Stimulated activated naive CD8-positive, alpha-beta T cell treated with anti-CD3 and anti-CD28 coated beads, Interleukin-15, Interleukin-2, amounts not matched to agents 100 U/mL and 50 U/mL, for 24 hours (primary cell): ENCODE measurements at regions not wholly inside any gene's neighbourhood (a gene's known extent, or its start where the extent isn't known, plus 50 kb on each side); places are given as distances from the start of the nearest gene placed in this dataset.
"Not testable (repeated sequence)": the region's sequence is repeated elsewhere in the genome, so short reads cannot be mapped to it uniquely, and the experiment has no call there.

ENCODE experiments used
- ATAC-seq: fragments of 150-1000 bp; cut with Tn5 transposase; one replicate; pipeline ENCODE4 v1.10.0; 2021
- DNase-seq: peaks from one replicate; pipeline ENCODE4 v3.0.0; 2021

DNA sequence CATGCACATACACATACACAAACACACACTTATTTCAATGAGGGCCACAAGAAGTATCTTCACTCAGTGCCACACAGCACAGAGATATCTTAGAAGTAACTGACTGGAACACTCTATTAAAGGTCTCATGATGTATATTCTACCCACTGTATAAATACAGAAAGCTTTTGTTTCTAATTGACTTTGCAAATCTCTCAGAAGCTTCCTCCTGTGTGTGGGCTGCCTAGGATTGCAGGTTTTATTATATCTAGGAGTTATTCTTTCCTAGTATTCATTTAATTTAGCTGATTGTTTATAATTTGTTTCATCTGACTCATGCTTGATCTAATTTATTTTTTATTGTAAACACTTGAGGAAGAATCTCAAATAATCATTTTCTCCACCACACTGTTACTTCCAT lies 262.4 kb upstream of the ACTBL2 start:
- DNase-seq = no peak
- no peak for ATAC-seq

DNA sequence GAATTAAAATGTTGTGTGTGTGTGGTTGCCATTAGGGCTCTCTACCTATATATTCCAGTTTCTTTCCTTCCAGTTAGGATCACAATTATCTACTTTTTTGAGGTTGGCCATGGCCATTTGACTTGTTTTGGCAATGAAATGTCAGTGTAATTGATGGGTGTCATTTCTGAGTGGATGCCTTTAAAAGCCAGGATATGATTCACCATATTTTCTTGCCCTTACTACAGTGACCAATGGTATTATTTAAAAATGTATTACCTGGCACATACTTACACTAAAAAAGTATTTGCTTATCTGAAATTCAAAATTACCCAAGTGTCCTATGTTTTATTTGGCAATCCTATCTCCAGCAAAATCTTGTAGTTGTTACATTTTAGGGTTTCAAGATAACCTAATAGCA lies 258.7 kb upstream of the ACTBL2 start:
- ATAC-seq (no peak), DNase-seq (no peak)

DNA sequence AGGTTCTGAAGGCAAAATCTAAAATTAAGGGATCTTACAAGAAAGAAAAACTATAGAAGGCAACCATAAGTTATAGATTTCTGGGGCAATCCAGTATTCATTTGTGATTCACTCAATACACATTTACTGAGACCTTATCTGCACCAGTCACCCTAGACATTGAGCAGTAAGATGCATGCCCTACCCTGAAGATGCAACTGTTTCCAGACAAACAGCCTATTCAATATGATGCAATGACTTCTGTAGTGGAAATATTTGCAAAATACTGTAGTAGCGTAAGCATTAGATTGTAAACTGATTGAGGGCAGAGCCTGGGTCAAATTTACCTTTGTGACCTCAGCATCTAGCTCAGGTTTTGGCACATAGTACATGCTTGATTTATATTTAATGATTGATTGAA lies 256.2 kb upstream of the ACTBL2 start:
- no peak for ATAC-seq
- no peak for DNase-seq

DNA sequence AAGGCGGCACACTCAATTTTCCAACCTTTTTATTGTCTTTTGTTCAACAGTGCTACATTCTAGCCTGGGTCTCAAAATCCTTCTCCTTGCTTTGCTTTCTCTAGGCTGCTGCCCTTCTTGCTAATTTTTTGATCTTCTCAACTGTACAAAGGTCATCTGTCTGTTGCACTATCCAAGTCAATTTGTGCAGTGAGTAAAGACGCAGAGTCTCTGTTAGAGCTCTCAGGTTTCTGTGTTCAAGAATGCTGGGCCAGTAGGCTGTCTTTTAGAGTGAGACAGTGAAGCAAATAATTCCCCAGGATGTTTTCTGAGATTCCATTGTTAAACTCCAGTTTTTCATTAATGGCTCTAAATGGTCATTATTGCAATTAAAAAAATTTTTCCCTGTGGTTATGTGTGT lies 255.7 kb upstream of the ACTBL2 start:
- no peak for ATAC-seq
- DNase-seq = no peak

DNA sequence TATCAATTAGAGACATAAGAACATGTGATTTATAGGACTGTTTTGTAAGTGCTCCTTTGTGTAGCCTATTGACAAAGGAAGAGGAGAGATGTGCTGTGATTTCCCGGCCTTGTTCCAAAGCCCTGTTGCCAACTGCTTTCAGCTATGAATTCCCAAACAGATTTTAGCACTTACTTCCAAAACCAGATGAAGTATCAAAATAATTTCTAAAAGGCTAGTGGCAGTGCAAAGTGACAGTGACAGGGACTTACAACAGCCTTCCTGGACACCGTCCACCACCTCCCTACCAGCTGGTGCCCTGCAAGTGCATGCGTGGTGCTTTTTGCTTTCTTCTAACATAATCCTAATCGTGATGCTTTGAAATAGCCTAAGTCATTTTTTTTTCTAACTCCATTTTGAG lies 254.1 kb upstream of the ACTBL2 start:
- ATAC-seq (no peak), DNase-seq (no peak)

DNA sequence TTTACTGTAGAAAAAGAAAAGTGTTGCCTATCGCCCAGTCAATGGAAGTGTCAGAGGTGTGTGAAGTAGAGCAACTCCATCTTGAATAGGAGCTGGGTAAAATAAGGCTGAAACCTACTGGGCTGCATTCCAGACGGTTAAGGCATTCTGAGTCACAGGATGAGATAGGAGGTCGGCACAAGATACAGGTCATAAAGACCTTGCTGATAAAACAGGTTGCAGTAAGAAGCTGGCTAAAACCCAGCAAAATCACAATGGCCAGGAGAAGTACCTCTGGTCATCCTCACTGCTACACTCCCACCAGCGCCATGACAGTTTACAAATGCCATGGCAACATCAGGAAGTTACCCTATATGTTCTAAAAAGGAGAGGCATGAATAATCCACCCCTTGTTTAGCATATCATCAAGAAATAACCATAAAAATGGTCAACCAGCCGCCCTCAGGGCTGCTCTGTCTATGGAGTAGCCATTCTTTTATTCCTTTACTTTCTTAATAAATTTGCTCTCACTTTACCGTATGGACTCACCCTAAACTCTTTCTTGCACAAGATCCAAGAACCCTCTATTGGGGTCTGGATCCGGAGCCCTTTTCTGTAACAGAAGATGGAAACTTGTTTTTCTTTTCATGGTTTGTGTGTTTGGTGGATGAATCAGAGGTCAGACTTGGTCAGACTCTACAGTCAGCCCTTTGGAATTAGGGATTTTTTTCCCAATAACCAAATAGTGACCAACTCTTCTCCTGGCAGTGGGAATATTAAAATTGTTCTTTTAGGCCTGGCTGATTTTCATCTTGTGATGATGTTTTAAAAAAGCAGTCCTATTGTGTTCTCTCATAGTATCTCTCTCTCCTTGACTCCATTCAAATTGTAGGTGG lies 252.9 kb upstream of the ACTBL2 start:
- not testable (repeated sequence) for DNase-seq, ATAC-seq

DNA sequence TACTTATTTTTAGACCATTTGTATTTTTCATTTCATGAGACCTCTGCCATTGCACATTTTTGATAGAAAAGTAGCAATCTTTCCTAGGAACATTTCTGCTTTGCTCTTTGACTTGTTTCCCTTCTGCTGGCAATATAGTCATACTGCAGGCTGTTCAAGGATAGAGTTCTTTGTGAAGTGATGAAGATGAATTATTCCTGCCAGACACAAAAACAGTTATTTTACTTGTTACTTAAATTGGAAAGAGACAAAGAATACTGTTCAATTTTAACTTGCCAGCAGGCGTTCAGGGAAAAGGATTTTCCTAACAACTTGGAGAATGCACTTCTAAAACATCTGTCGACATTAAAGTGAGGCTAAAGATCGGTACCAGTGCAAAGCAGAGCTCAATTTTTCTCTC lies 251.7 kb upstream of the ACTBL2 start:
- ATAC-seq = no peak
- DNase-seq = no peak

DNA sequence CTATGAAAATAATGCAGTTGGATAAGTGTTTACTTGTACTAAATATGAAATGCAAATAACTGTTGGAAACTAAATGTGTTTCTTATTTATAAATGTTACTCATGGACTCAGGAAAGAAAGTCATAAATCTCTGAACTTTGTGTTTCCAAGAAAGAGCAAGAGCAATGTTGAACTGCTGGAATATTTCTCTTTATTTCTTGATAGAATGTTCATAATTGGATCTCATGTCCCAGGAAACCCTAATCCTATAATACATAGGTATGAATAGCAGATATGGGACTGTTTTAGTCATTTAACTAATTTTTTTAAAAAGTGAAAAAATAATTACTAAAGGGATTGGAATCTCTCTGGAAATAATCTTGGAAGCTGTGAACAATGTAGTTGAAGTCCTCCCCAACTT lies 245.0 kb upstream of the ACTBL2 start:
- DNase-seq (no peak), ATAC-seq (no peak)

DNA sequence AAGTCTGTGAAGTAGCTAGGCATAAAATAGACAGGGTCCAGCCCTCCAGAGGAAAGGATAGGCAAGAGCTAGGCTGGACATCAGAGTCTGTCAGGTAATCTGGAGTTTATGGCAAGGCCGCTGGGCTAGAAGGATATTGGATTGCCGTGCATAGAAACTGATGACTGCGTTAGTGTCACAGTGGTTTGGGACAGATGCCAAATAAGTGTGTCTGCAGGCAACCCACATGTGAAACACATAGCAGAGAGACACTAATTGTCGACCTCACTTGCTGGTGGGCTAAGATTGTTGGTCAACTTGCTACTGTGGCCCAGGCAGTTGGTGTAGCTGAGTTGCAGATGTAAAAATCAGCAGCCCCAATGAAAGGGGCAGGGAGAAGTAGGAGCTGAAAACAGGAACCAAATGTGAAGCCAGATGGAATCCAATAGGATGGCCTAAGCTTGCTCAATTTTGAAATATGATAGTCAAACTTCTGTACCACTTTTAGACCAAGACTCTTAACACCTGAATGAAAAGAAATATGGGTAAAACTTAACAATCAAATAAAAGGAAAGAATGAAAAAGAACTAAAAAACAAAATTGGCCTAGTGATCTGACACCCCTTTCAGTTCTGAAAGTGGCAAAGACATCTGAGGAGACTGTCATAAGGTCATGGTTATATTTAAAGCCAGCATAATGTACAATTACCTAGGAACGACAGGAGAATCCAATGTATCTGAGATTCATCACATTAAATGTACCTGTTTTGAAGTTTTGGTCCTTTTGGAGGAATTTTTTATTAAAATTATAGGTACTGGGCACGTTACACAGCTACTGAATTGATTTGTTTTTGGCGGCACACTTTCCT lies 243.3 kb upstream of the ACTBL2 start:
- DNase-seq (no peak), ATAC-seq (no peak)

DNA sequence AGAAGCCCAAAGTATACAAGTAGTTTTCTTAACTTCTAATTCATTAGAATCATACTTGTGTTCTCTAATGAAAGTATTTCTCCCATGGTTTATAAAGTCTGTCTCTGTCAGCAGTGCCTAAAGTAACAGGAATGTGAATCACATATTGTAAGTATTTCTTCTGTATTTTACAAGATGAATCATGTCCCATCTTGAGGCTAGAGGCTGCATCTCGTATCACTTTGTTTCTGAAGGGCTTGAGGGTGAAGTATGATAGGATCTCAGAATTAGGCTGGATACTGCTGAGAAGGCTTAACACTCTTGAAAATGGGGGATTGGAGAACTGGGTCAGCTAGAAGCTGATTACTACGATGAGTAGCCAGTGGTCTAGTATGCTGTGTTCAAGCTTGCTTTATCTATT lies 242.2 kb upstream of the ACTBL2 start:
- no peak for ATAC-seq
- DNase-seq = no peak

DNA sequence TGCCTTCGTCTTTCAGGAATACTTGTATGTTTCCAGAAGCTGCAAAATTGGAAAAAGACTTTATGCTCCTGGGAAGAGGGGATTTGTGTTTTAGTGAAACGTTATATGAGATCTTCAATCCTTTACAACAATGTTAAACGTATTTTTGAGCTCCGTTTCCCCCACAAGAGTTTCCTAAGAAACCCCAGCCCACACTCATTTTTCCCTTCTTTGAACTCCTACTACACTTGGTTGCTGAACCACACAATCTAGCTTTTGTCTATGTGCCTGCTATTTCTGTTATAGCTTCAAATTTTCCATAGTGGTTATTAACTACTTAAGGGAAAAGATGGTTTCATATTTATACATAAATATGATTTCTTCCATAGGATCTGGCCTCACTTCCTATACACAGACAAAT lies 238.6 kb upstream of the ACTBL2 start:
- ATAC-seq (no peak), DNase-seq (no peak)

DNA sequence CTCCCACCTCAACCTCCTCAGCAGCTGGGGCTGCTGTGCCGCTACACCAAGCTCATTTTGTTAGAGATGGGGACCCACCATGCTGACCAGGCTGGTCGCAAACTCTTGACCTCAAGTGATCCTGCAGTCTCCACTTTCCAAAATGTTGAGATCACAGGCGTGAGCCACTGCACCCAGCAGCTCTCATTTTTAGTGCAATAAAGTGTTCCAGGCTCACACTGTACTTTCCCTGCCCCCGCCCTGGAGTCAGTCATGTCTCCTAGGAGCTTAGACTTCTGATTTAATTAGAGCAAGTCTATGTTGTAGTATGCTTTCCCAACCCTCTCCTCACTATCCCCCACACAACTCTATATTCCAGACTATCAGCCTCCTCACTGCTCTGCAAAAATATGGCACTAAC lies 238.0 kb upstream of the ACTBL2 start:
- DNase-seq (no peak), ATAC-seq (no peak)

DNA sequence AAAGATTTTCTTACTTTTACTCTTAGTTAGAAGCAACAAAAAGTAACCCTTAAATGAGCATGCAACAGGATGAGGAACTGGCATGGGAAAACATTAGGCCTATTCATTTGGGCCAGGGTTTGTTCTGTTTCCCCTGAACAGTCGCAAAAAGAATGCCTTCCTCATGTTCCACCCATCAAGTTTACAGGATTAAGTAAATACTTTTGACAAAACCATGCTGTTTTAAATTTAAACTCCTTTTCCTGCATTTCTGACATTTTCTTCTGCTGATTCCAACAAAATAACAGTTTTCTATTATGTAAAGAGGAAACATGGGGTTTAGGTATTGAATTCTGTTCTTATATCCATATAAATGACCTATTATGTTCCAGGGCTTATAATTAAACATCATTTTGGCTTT lies 236.6 kb upstream of the ACTBL2 start:
- no peak for DNase-seq
- ATAC-seq = no peak

DNA sequence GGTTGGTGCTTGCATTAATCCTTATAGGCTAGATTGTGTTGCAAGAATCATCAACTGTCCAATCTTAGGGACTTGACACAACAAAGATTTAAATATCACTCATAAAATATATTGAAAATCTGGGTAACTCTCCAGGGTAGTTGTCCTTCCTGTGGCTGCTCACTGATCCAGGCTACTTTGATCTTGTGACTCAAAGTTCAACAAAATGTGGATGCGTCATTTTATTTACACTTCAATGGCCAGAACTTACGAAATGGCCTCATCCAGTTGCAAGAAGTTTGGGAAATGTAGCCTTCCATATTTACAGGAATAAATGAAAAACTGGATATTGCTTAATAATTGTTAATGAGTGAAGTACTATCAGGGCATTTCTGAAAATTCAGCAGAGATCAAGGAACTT lies 235.5 kb upstream of the ACTBL2 start:
- no peak for DNase-seq
- no peak for ATAC-seq

DNA sequence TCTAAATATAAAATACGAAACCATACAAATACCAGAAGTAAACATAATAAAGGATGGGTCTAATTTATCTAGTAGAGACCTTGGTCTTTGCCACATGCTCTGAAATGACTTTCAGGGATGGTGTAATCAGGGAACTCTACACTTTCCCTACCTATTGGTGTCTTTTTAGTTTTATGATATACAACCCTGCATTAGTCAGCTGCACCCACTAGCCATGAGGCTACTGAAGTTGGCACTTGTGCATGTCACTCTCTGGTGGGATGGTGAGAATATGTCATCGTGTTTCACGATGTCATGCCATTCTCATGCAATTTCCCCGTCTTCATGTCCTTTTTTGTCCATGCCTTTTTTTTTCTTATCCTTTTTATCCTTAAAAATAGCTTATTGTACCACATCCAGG lies 234.9 kb upstream of the ACTBL2 start:
- ATAC-seq (no peak), DNase-seq (no peak)

DNA sequence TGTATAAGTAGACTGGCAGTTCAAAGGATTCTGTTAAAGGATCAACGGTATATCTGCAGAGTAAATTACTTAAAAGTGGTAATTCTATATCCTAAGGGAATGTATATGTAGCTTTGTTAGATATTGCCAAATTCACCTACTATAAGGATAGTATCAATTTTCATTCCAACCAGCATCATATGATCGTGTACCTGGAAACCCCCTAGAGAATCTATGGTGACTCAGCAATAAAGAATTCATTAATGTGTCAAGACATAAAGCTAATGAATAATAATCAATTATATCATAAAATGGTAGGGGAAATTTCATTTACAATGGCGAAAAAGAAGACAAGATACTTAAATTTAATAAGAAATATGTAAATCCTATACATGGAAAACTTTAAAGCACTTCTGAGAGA lies 234.1 kb upstream of the ACTBL2 start:
- no peak for ATAC-seq
- no peak for DNase-seq

DNA sequence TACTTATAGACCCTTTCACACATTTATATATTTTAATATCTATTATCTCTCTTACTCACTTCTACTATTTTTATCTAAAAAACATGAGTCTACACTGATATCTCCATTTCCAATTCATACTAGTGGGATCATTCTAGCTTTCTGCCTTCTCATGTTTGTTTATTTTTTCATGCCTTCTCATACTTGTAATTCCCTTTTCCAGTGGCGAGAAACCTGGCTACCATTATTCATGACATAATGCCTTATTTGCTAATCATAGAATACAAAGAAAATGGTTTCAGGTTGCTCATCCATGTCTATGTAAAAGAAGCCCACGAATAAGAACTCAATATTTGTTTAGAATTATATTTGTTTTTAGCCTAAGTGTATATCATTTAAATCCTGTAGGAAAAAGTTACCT lies 232.7 kb upstream of the ACTBL2 start:
- no peak for ATAC-seq
- DNase-seq = no peak

DNA sequence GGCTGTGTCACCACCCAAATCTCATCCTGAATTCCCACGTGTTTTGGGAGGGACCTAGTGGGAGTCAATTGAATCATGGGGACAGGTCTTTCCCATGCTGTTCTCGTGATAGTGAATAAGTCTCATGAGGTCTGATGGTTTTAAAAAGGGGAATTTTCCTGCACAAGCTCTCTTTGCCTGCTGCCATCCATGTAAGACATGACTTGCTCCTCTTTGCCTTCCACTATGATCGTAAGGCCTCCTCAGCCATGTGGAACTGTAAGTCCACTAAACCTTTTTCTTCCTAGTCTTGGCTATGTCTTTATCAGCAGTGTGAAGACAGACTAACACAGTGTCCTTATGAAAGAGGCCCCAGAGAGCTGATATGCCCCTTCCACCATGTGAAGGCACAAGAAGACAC lies 230.9 kb upstream of the ACTBL2 start:
- ATAC-seq = not testable (repeated sequence)

DNA sequence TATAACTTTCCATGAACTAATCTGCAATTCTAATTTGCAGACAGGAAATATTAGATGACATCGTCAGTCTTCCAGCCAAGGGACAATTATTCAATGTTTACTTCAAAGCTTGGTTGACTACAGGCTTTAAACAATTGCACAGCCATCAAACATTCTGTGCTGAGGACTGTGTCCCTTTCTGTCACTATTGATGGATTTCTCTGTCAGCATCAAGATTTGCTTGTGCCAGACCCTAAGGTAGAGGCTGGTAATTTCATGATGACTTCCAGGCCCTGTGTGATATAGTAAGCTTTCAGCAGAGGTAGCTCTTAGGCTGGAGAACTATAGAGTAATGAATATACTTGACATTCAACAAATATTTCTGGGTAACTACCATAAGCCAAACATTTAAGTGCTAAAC lies 229.3 kb upstream of the ACTBL2 start:
- ATAC-seq = no peak

More for the DNA sequence above, 230.9 kb upstream of the ACTBL2 start:
- not testable (repeated sequence) for DNase-seq

DNA sequence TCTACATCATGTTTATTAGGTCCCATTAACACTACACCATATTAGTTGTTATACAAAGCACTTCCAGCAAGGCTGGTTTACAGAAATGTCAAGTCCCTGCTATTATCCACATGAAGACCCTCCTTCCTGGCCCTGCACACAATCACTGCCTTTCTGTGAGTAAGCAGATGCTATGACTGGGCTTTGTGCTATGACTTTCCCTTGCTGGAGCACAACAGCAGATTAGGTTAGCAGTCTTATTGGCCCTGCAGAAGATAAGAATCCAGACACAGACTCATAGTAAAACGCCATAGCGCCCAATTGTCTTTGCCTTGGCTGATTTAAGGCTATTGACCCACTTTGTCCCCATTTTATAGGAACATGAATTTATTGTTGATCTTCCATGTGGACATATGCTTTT lies 228.9 kb upstream of the ACTBL2 start:
- ATAC-seq (no peak), DNase-seq (no peak)

More for the DNA sequence above, 229.3 kb upstream of the ACTBL2 start:
- DNase-seq = no peak

DNA sequence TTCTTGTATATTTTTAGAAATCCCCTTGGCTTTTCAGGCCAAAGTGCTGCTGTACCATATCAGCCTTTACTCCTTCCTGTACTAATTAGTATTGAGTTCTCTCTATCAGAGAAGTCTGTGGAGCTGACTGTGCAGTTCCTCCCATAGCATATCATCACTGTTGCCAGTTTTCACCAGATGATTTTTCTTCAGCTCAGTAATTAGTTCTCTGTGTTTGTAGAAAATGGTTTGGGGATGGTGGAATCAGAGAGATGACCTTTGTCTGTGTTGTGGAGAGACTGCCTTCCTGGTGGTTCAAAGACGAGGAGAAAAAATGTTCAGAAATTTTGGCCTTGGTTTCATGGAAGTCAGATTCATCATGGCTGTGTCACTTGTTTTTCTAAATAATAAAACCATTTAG lies 227.5 kb upstream of the ACTBL2 start:
- ATAC-seq = no peak
- DNase-seq = no peak

DNA sequence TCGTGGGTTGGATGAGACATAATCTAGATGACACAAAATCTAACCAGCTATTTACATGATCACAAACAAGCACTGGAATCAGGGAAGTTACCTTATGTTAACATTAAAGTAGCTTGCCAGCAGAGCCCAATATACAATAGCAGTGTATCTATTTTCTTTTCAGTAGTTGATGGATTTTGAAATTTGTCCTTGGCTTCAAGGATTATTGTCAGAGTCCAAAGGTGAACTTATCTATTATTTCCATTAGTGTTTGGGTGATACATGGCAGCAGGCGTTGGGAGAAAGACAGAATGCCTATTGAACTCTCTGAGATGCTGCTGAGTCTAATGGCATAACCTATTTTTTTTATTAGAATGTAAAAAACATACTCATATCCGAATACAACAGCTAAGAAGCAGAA lies 223.2 kb upstream of the ACTBL2 start:
- no peak for DNase-seq
- no peak for ATAC-seq

DNA sequence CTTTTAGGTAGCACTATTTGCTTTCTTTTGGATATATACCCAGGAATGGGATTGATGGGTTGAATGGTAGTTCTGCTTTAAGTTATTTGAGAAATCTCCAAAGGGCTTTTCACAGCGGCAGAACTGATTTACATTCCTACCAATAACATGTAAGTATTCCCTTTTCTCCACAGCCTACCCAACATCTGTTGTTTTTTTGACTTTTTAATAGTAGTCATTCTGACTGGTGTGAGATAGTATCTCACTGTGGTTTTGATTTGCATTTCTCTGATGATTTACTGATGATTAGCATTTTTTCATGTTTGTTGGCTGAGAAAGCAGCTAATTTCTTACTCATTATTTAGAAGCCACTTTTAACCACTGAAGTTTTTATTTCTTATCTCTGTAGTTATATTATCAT lies 221.1 kb upstream of the ACTBL2 start:
- no peak for DNase-seq

DNA sequence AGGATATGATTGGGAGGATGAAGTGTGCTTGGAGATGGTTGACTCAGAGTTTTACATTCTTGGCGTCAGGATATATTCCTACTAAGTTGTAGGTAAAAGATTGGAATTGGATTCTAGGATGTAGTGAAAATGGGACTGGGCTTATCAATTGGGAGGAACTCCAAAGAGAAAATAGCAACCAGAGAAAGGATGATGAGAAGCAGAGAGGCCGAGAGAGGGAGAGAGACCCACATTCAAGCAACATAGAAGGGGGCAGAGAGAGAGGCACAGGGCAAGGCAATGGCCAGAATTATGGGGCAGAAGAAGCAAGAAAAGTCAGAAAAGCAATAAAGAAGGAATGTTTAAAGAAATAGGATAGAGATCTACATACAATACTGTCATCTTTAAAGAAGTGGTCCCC lies 217.9 kb upstream of the ACTBL2 start:
- ATAC-seq = no peak
- DNase-seq = no peak

More for the DNA sequence above, 221.1 kb upstream of the ACTBL2 start:
- no peak for ATAC-seq
